Brain microvascular endothelial cell (primary cell): ENCODE measurements at regions not wholly inside any gene's neighbourhood (a gene's known extent, or its start where the extent isn't known, plus 50 kb on each side); places are given as distances from the start of the nearest gene placed in this dataset.
"Not testable (repeated sequence)": the region's sequence is repeated elsewhere in the genome, so short reads cannot be mapped to it uniquely, and the experiment has no call there.

Source experiments
- DNase-seq: peaks from one replicate; pipeline ENCODE4 v3.0.0-alpha.2; 2020
- H3K27ac ChIP-seq: fragments of 250-450 bp; sonication (Bioruptor Pico); 2 replicates; pipeline ENCODE4 v1.5.1; 2020; ENCODE audit warnings: mild to moderate bottlenecking, moderate library complexity
- H3K27me3 ChIP-seq: fragments of 250-450 bp; sonication (Bioruptor Pico); replicated peaks from 2 replicates; pipeline ENCODE4 v1.5.1; 2020; ENCODE audit warnings: mild to moderate bottlenecking
- H3K36me3 ChIP-seq: fragments of 250-450 bp; sonication (Bioruptor Pico); replicated peaks from 2 replicates; pipeline ENCODE4 v1.5.1; 2020; ENCODE audit warnings: mild to moderate bottlenecking
- H3K4me3 ChIP-seq: 2 replicates; pipeline ENCODE4 v1.5.1; 2011; ENCODE audit warnings: low read depth, mild to moderate bottlenecking, control low read depth, low read length, moderate library complexity
- CTCF ChIP-seq: IDR thresholded peaks from 2 replicates; pipeline ENCODE4 v1.5.1; 2011; ENCODE audit warnings: low read depth, mild to moderate bottlenecking, moderate library complexity, low read length, control low read depth, inconsistent platforms; ENCODE audit errors: missing control alignments
- in situ Hi-C: cut with HindIII; loops from 2 replicates; pipeline ENCODE4 v1.10.0; 2017; ENCODE audit warnings: low sequenced_read_pairs, low pct_ligation_motif_present

- peak; percentile 15 for DNase-seq
- in situ Hi-C loops, result no loop called here
- no peak overlapping the region for H3K27ac ChIP-seq
- peak overlapping the region; percentile 68 for H3K4me3 ChIP-seq
- no peak for TF ChIP-seq CTCF
- H3K27me3 ChIP-seq, result no peaks in the 10 kb centered on the region
- H3K36me3 ChIP-seq, result no peaks in the 10 kb centered on the region
Observed at GRCh38 chr6:27693766-27694546, 218.2 kb downstream of the OR2B2 start.

GRCh38 chr6:27692133-27692532, 219.2 kb upstream of the ZNF184 start:
- H3K4me3 ChIP-seq, H3K27me3 ChIP-seq, H3K36me3 ChIP-seq, H3K27ac ChIP-seq, DNase-seq, in situ Hi-C loops: not testable (repeated sequence)

- in situ Hi-C loops, result no loop called here
- no peak overlapping the region for H3K27ac ChIP-seq
- no peaks in the 10 kb centered on the region for H3K27me3 ChIP-seq
- no peak for TF ChIP-seq CTCF
- peak; percentile 94 for DNase-seq
- H3K36me3 ChIP-seq, result no peaks in the 10 kb centered on the region
- H3K4me3 ChIP-seq, result peak overlapping the region; percentile 82
Observed at GRCh38 chr6:27688014-27688586, 215.2 kb upstream of the ZNF184 start.

- Histone ChIP-seq H3K27me3 (no peaks in the 10 kb centered on the region), H3K4me3 (peak overlapping the region; percentile 82), H3K27ac (no peak overlapping the region), H3K36me3 (no peaks in the 10 kb centered on the region)
- peak; percentile 85 for TF ChIP-seq CTCF
- in situ Hi-C loops, result no loop called here
- peak; percentile 83 for DNase-seq
Observed at GRCh38 chr6:27687154-27688013, 214.5 kb upstream of the ZNF184 start.

GRCh38 chr6:27685279-27685678, 212.4 kb upstream of the ZNF184 start:
- in situ Hi-C loops, result no loop called here
- no peak for DNase-seq
- H3K36me3 ChIP-seq, result no peaks in the 10 kb centered on the region
- no peak overlapping the region for H3K4me3 ChIP-seq
- no peak overlapping the region for H3K27ac ChIP-seq
- no peaks in the 10 kb centered on the region for H3K27me3 ChIP-seq
- TF ChIP-seq CTCF, result no peak
